Lower leg skin (tissue), 3 donors: ENCODE measurements at regions not wholly inside any gene's neighbourhood (a gene's known extent, or its start where the extent isn't known, plus 50 kb on each side); places are given as distances from the start of the nearest gene placed in this dataset.

Experiments used
- CTCF ChIP-seq, 3 donors: fragments of 450-650 bp; IDR thresholded peaks; one replicate each; pipeline ENCODE4 v1.5.1; 2016; ENCODE audit warnings: antibody characterized with exemption in 3 of 3, mild to moderate bottlenecking in 3 of 3, moderate library complexity in 2 of 3
- POLR2A ChIP-seq, 2 donors: fragments of 450-650 bp; IDR thresholded peaks; one replicate each; pipeline ENCODE4 v1.6.1; 2016 to 2017; ENCODE audit warnings: antibody characterized with exemption in 2 of 2, mild to moderate bottlenecking in 1 of 2, moderate library complexity in 1 of 2

- no peak for TF ChIP-seq CTCF (IDR thresholded peaks at IDR 0.05)
- TF ChIP-seq POLR2A (IDR thresholded peaks at IDR 0.05) = no peak
Observed at GRCh38 chr15:95799286-95800200, 531.0 kb upstream of the NR2F2 start.
